ENCODE measurements at regions not wholly inside any gene's neighbourhood (a gene's known extent, or its start where the extent isn't known, plus 50 kb on each side); places are given as distances from the start of the nearest gene placed in this dataset.

- TF ChIP-seq, protein P1, sequence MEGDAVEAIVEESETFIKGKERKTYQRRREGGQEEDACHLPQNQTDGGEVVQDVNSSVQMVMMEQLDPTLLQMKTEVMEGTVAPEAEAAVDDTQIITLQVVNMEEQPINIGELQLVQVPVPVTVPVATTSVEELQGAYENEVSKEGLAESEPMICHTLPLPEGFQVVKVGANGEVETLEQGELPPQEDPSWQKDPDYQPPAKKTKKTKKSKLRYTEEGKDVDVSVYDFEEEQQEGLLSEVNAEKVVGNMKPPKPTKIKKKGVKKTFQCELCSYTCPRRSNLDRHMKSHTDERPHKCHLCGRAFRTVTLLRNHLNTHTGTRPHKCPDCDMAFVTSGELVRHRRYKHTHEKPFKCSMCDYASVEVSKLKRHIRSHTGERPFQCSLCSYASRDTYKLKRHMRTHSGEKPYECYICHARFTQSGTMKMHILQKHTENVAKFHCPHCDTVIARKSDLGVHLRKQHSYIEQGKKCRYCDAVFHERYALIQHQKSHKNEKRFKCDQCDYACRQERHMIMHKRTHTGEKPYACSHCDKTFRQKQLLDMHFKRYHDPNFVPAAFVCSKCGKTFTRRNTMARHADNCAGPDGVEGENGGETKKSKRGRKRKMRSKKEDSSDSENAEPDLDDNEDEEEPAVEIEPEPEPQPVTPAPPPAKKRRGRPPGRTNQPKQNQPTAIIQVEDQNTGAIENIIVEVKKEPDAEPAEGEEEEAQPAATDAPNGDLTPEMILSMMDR (IDR thresholded peaks at IDR 0.05), result no peak
- TF ChIP-seq POLR2A (IDR thresholded peaks at IDR 0.05), result no peak
Observed at GRCh38 chr5:104628911-104629310, 1066.3 kb upstream of the NUDT12 start.

All from right lobe of liver (tissue), 4 donors.